Vagina (tissue), 2 donors: ENCODE measurements at regions not wholly inside any gene's neighbourhood (a gene's known extent, or its start where the extent isn't known, plus 50 kb on each side); places are given as distances from the start of the nearest gene placed in this dataset.

Experiments used
- POLR2A ChIP-seq, 2 donors: fragments of 450-650 bp; IDR thresholded peaks; one replicate each; pipeline ENCODE4 v1.6.1; 2017; ENCODE audit warnings: antibody characterized with exemption in 2 of 2, mild to moderate bottlenecking in 2 of 2, moderate library complexity in 2 of 2
- TF ChIP-seq, protein P1 (sequence below), 3 experiments: fragments of 450-650 bp in 2 of 3; fragments of 200-600 bp in 1 of 3; sonication (generic) in 1 of 3; IDR thresholded peaks; one replicate each; pipeline ENCODE4 v1.5.1; 2017 to 2019; ENCODE audit warnings: antibody characterized with exemption in 3 of 3, mild to moderate bottlenecking in 2 of 3, moderate library complexity in 2 of 3

DNA sequence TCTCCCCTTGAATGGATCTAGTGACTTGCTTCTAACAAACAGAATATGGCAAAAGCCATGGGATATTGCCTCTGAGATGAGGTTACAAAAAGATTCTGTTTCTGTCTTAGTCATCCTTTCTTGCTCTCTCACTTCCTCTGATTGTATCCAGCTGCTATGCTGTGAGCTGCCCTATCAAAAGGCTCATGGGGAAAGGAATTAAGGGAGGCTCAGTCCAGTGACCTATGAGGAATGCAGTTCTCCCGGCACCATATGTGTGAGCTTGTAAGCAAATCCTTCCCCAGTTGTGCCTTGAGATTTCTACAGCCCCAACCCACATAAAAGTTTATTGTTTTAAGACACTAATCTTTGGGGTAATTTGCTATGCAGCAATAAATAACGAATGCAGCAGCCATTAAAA is 183.1 kb downstream of the KLHL28 start:
- TF ChIP-seq, protein P1, sequence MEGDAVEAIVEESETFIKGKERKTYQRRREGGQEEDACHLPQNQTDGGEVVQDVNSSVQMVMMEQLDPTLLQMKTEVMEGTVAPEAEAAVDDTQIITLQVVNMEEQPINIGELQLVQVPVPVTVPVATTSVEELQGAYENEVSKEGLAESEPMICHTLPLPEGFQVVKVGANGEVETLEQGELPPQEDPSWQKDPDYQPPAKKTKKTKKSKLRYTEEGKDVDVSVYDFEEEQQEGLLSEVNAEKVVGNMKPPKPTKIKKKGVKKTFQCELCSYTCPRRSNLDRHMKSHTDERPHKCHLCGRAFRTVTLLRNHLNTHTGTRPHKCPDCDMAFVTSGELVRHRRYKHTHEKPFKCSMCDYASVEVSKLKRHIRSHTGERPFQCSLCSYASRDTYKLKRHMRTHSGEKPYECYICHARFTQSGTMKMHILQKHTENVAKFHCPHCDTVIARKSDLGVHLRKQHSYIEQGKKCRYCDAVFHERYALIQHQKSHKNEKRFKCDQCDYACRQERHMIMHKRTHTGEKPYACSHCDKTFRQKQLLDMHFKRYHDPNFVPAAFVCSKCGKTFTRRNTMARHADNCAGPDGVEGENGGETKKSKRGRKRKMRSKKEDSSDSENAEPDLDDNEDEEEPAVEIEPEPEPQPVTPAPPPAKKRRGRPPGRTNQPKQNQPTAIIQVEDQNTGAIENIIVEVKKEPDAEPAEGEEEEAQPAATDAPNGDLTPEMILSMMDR (IDR thresholded peaks at IDR 0.05): no peak
- TF ChIP-seq POLR2A (IDR thresholded peaks at IDR 0.05): no peak
